HepG2 (cell line): ENCODE measurements at regions not wholly inside any gene's neighbourhood (a gene's known extent, or its start where the extent isn't known, plus 50 kb on each side); places are given as distances from the start of the nearest gene placed in this dataset.

ENCODE experiments used
- CEBPG ChIP-seq: IDR thresholded peaks from 2 replicates; pipeline ENCODE4 v1.6.1; 2016
- EP300 ChIP-seq, 3 experiments: sonication (generic) in 1 of 3; formaldehyde crosslinking in 1 of 3; IDR thresholded peaks; 2 replicates each; pipeline versions ENCODE4 v1.5.1 to v1.6.1; 2011 to 2020; ENCODE audit warnings: low read depth in 2 of 3, low read length in 2 of 3, borderline replicate concordance in 1 of 3, improper control_type of control experiment in 1 of 3, mild to moderate bottlenecking in 1 of 3, missing genetic modification reagents in 1 of 3, moderate library complexity in 1 of 3
- HES4 ChIP-seq: sonication (generic); formaldehyde crosslinking; IDR thresholded peaks from 2 replicates; pipeline ENCODE4 v1.9.0; 2021; ENCODE audit warnings: mild to moderate bottlenecking, missing genetic modification reagents, borderline replicate concordance
- HNRNPK ChIP-seq: fragments of 200-400 bp; formaldehyde crosslinking; IDR thresholded peaks from 2 replicates; pipeline ENCODE4 v1.6.1; 2018; ENCODE audit warnings: low read length, low read depth, moderate library complexity, mild to moderate bottlenecking; ENCODE audit not compliant: poor library complexity, severe bottlenecking
- JDP2 ChIP-seq: sonication (generic); formaldehyde crosslinking; IDR thresholded peaks from 2 replicates; pipeline ENCODE4 v1.8.1; 2022; ENCODE audit warnings: missing genetic modification reagents, borderline replicate concordance
- KLF15 ChIP-seq: sonication (generic); formaldehyde crosslinking; IDR thresholded peaks from 2 replicates; pipeline ENCODE4 v1.8.1; 2023; ENCODE audit warnings: borderline replicate concordance, mild to moderate bottlenecking, inconsistent platforms, missing genetic modification reagents, mixed read lengths
- MIXL1 ChIP-seq: IDR thresholded peaks from 2 replicates; pipeline ENCODE4 v1.6.1; 2016
- NFIC ChIP-seq: IDR thresholded peaks from 2 replicates; pipeline ENCODE4 v1.6.1; 2012; ENCODE audit warnings: mild to moderate bottlenecking, low read length, inconsistent platforms
- POLR2AphosphoS2 ChIP-seq: IDR thresholded peaks from 2 replicates; pipeline ENCODE4 v1.6.1; 2011; ENCODE audit warnings: low read depth, low read length, improper control_type of control experiment
- POLR2AphosphoS5 ChIP-seq: IDR thresholded peaks from 2 replicates; pipeline ENCODE4 v1.6.1; 2012; ENCODE audit warnings: low read depth, low read length
- PPARG ChIP-seq: conservative IDR thresholded peaks from 2 replicates; pipeline ENCODE4 v1.6.1; 2016; ENCODE audit warnings: missing biosample characterization, missing genetic modification reagents
- RBM22 ChIP-seq: fragments of 200-400 bp; formaldehyde crosslinking; optimal IDR thresholded peaks from 2 replicates; pipeline ENCODE3; 2017; ENCODE audit warnings: mild to moderate bottlenecking, low read length, moderate library complexity
- SRF ChIP-seq: IDR thresholded peaks from 2 replicates; pipeline ENCODE4 v1.6.1; 2011; ENCODE audit warnings: mild to moderate bottlenecking, low read depth, low read length, moderate library complexity
- SYNCRIP ChIP-seq: fragments of 200-400 bp; formaldehyde crosslinking; IDR thresholded peaks from 2 replicates; pipeline ENCODE4 v1.6.1; 2018; ENCODE audit warnings: mild to moderate bottlenecking, low read depth, low read length; ENCODE audit not compliant: insufficient read depth
- TOE1 ChIP-seq: sonication (generic); formaldehyde crosslinking; IDR thresholded peaks from 2 replicates; pipeline ENCODE4 v1.4.0; 2020; ENCODE audit warnings: mild to moderate bottlenecking, missing genetic modification reagents
- ZBTB1 ChIP-seq: sonication (generic); formaldehyde crosslinking; IDR thresholded peaks from 2 replicates; pipeline ENCODE4 v1.4.0; 2020; ENCODE audit warnings: missing genetic modification reagents, borderline replicate concordance
- ZNF12 ChIP-seq: sonication (generic); formaldehyde crosslinking; IDR thresholded peaks from 2 replicates; pipeline ENCODE4 v1.5.0; 2020; ENCODE audit warnings: missing genetic modification reagents
- ZNF296 ChIP-seq: sonication (generic); formaldehyde crosslinking; conservative IDR thresholded peaks from 2 replicates; pipeline ENCODE4 v1.5.0; 2020; ENCODE audit warnings: mild to moderate bottlenecking, missing genetic modification reagents
- ZNF451 ChIP-seq: sonication (generic); formaldehyde crosslinking; IDR thresholded peaks from 2 replicates; pipeline ENCODE4 v1.5.0; 2020; ENCODE audit warnings: mild to moderate bottlenecking, missing genetic modification reagents
- ZNF468 ChIP-seq: sonication (generic); formaldehyde crosslinking; IDR thresholded peaks from 2 replicates; pipeline ENCODE4 v1.8.0; 2022; ENCODE audit warnings: mild to moderate bottlenecking, moderate library complexity, missing genetic modification reagents
- ZNF557 ChIP-seq: sonication (generic); formaldehyde crosslinking; IDR thresholded peaks from 2 replicates; pipeline ENCODE4 v1.4.0; 2020; ENCODE audit warnings: missing genetic modification reagents
- ZNF567 ChIP-seq: sonication (generic); formaldehyde crosslinking; IDR thresholded peaks from 2 replicates; pipeline ENCODE4 v1.8.1; 2023; ENCODE audit warnings: mild to moderate bottlenecking, missing genetic modification reagents, borderline replicate concordance
- ZNF644 ChIP-seq: IDR thresholded peaks from 2 replicates; pipeline ENCODE4 v1.6.1; 2016; ENCODE audit warnings: low read depth
- TF ChIP-seq, protein P1 (sequence below): sonication (generic); formaldehyde crosslinking; IDR thresholded peaks from 2 replicates; pipeline ENCODE4 v1.8.1; 2023; ENCODE audit warnings: mild to moderate bottlenecking, missing genetic modification reagents
- TF ChIP-seq, protein P2 (sequence below): sonication (generic); formaldehyde crosslinking; IDR thresholded peaks from 2 replicates; pipeline ENCODE4 v1.4.0; 2020; ENCODE audit warnings: low read depth, mild to moderate bottlenecking, missing genetic modification reagents
- TF ChIP-seq, protein P3 (sequence below): sonication (generic); formaldehyde crosslinking; IDR thresholded peaks from 2 replicates; pipeline ENCODE4 v1.5.0; 2020; ENCODE audit warnings: mild to moderate bottlenecking, missing genetic modification reagents
- TF ChIP-seq, protein P4 (sequence below): sonication (generic); formaldehyde crosslinking; IDR thresholded peaks from 2 replicates; pipeline ENCODE4 v1.8.0; 2022; ENCODE audit warnings: missing genetic modification reagents, low read depth, mild to moderate bottlenecking, borderline replicate concordance

DNA sequence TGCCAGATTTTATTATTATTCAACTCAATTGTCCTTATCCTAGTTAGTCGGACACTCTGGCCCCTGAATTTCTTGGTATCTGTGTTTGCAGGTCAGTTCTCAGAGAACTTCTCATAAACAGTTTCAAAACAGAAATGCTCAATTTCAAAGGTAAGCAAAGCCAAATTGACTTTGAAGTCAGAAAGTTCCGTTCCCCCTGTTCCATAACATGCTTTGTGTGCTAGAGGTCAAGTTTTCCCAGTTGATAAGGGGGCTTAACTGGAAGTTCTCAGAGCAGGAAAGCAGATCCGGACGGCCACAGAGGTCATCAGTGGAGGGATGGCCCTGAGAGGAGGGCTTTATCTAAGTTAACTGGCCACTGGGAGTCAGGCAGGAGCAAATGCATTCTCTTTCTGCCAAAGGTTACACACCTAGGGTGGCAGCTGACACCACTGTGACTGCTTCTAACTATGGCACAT, 417.2 kb downstream of the COG6 start (continued):
- TF ChIP-seq, protein P1, sequence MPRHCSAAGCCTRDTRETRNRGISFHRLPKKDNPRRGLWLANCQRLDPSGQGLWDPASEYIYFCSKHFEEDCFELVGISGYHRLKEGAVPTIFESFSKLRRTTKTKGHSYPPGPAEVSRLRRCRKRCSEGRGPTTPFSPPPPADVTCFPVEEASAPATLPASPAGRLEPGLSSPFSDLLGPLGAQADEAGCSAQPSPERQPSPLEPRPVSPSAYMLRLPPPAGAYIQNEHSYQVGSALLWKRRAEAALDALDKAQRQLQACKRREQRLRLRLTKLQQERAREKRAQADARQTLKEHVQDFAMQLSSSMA (CRISPR knock-in tag) = no peak
- TF ChIP-seq HES4 (CRISPR knock-in tag) (no peak), ZBTB1 (CRISPR knock-in tag) (no peak), HNRNPK (no peak), ZNF557 (CRISPR knock-in tag) (no peak), KLF15 (CRISPR knock-in tag) (no peak), SYNCRIP (no peak), PPARG (CRISPR knock-in tag) (peak; percentile 99), POLR2AphosphoS2 (no peak), ZNF468 (no peak), ZNF451 (CRISPR knock-in tag) (no peak), CEBPG (peak; percentile 61; the same call in 1 of the 2 replicates), TOE1 (CRISPR knock-in tag) (peak; percentile 47; the same call in 1 of the 2 replicates), NFIC (peak; percentile 90), ZNF12 (CRISPR knock-in tag) (no peak), EP300 (IDR thresholded peaks at IDR 0.05; ENCODE audit: low read depth in 2 of 2, low read length in 2 of 2) (peak in 1 of 2 experiments; percentile 94; a peak in 2 of 4 replicates), EP300 (CRISPR knock-in tag; IDR thresholded peaks at IDR 0.05; ENCODE audit: borderline replicate concordance) (peak; percentile 93), ZNF644 (peak; percentile 79), SRF (no peak), MIXL1 (CRISPR knock-in tag) (peak; percentile 90), ZNF567 (no peak), JDP2 (CRISPR knock-in tag) (no peak), POLR2AphosphoS5 (no peak), RBM22 (no peak), ZNF296 (CRISPR knock-in tag) (no peak; the same call in 1 of the 2 replicates)
- TF ChIP-seq, protein P2, sequence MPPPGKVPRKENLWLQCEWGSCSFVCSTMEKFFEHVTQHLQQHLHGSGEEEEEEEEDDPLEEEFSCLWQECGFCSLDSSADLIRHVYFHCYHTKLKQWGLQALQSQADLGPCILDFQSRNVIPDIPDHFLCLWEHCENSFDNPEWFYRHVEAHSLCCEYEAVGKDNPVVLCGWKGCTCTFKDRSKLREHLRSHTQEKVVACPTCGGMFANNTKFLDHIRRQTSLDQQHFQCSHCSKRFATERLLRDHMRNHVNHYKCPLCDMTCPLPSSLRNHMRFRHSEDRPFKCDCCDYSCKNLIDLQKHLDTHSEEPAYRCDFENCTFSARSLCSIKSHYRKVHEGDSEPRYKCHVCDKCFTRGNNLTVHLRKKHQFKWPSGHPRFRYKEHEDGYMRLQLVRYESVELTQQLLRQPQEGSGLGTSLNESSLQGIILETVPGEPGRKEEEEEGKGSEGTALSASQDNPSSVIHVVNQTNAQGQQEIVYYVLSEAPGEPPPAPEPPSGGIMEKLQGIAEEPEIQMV (CRISPR knock-in tag) = no peak
- TF ChIP-seq, protein P3, sequence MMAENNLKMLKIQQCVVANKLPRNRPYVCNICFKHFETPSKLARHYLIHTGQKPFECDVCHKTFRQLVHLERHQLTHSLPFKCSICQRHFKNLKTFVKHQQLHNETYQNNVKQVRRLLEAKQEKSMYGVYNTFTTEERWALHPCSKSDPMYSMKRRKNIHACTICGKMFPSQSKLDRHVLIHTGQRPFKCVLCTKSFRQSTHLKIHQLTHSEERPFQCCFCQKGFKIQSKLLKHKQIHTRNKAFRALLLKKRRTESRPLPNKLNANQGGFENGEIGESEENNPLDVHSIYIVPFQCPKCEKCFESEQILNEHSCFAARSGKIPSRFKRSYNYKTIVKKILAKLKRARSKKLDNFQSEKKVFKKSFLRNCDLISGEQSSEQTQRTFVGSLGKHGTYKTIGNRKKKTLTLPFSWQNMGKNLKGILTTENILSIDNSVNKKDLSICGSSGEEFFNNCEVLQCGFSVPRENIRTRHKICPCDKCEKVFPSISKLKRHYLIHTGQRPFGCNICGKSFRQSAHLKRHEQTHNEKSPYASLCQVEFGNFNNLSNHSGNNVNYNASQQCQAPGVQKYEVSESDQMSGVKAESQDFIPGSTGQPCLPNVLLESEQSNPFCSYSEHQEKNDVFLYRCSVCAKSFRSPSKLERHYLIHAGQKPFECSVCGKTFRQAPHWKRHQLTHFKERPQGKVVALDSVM (CRISPR knock-in tag) = peak; percentile 27; the same call in 1 of the 2 replicates
- TF ChIP-seq, protein P4, sequence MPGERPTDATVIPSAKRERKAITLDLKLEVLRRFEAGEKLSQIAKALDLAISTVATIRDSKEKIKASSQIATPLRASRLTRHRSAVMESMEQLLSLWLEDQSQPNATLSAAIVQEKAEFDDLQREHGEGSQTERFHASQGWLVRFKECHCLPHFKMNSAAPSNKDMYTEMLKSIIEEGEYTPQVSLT (CRISPR knock-in tag) = no peak
